Adrenal gland (tissue), 9 donors: ENCODE measurements at regions not wholly inside any gene's neighbourhood (a gene's known extent, or its start where the extent isn't known, plus 50 kb on each side); places are given as distances from the start of the nearest gene placed in this dataset.
A peak's percentile ranks its signal among the peaks of the same experiment; 100 is the strongest.

Source experiments
- DNase-seq, 7 donors: peaks; one replicate each; pipeline ENCODE4 v3.0.0-alpha.2; 2019 to 2020
- H3K27ac ChIP-seq, 5 donors: fragments of 200-600 bp; sonication (generic) in 4 of 5; 1 replicate in 3 of 5; 2 replicates in 2 of 5; pipeline versions ENCODE4 v1.5.1 to v1.8.0; 2016 to 2020; ENCODE audit warnings: mild to moderate bottlenecking in 1 of 5
- H3K27me3 ChIP-seq: fragments of 200-600 bp; 2 replicates; pipeline ENCODE4 v1.8.0; 2021
- H3K36me3 ChIP-seq, 2 donors: fragments of 200-600 bp; replicated peaks in 1 of 2; 1 replicate in 1 of 2; 2 replicates in 1 of 2; pipeline versions ENCODE4 v1.5.1 to v1.8.0; 2018 to 2022
- H3K4me1 ChIP-seq, 2 donors: fragments of 200-600 bp; replicated peaks in 1 of 2; 1 replicate in 1 of 2; 2 replicates in 1 of 2; pipeline versions ENCODE4 v1.5.1 to v1.8.0; 2018 to 2021
- H3K4me3 ChIP-seq, 4 donors: fragments of 200-600 bp; sonication (generic) in 3 of 4; one replicate each; pipeline ENCODE4 v1.5.1; 2016 to 2018
- H3K9me3 ChIP-seq, 3 donors: fragments of 200-600 bp; sonication (generic) in 1 of 3; replicated peaks in 1 of 3; 1 replicate in 2 of 3; 2 replicates in 1 of 3; pipeline versions ENCODE4 v1.5.1 to v1.8.0; 2016 to 2021
- POLR2A ChIP-seq, 2 donors: fragments of 450-650 bp; IDR thresholded peaks; one replicate each; pipeline ENCODE4 v1.6.1; 2017; ENCODE audit warnings: antibody characterized with exemption in 2 of 2, mild to moderate bottlenecking in 2 of 2, moderate library complexity in 1 of 2
- WGBS, 4 donors: extraction: QIAGEN DNeasy Blood & Tissue Kit in 2 of 4; methylation state at CpG; one replicate each; pipeline versions ENCODE4 v1.1.5 to v1.1.7; 2013 to 2017; 5-methylcytosine and 5-hydroxymethylcytosine counted together
- intact Hi-C, 2 donors: fragments of 100-400 bp; cut with DNase I; formaldehyde crosslinking; loops; one replicate each; pipeline versions ENCODE4 v1.14.1 to v1.15.0; 2022 to 2023
- TF ChIP-seq, protein P1 (sequence below), 6 experiments: fragments of 450-650 bp in 4 of 6; fragments of 200-600 bp in 2 of 6; sonication (generic) in 1 of 6; IDR thresholded peaks; 1 replicate in 5 of 6; 2 replicates in 1 of 6; pipeline versions ENCODE4 v1.5.1 to v1.8.0; 2016 to 2021; ENCODE audit warnings: antibody characterized with exemption in 6 of 6, mild to moderate bottlenecking in 2 of 6, moderate library complexity in 1 of 6
- donor health status: healthy with polysubstance abuse.
- donor health status: Bipolar disorder and iron deficiency.
- donor health status: DM: yes; HTN: yes; CAD: no.
- donor health status: DM: no; HTN: no; CAD: no.
- donor health status: DM: no; HTN: no; CAD: no.

DNA sequence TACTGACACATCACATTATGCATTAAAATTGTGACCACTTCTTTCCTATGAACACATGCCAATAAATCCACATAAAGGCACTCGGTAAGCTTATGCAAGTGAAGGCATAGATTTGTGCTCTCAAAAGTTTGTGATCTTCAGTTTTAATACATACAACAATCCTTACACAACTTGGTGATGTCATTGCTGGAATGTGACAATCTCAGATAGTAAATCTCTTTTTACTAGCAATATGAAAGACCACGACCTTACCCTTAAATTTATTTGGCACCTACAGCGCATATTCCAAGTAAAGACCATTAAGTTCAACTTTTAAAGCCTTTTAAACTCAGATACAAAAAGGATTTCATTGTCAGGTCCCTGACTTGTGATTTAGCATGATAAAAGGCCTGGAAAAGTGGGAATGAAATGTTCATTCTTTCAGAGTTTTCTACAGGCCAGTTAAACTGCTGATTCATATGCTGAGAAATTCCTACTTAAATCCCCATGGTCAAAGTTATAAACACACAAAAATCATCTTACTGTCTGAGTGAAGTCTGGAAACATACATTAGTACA is 157.4 kb downstream of the SIPA1L2 start:
- no peak for DNase-seq
- no peaks in the 10 kb centered on the region for H3K27me3 ChIP-seq
- H3K4me1 ChIP-seq, result peaks cover 15 to 36% of the 10 kb centered on the region in 2 donors
- TF ChIP-seq, protein P1, sequence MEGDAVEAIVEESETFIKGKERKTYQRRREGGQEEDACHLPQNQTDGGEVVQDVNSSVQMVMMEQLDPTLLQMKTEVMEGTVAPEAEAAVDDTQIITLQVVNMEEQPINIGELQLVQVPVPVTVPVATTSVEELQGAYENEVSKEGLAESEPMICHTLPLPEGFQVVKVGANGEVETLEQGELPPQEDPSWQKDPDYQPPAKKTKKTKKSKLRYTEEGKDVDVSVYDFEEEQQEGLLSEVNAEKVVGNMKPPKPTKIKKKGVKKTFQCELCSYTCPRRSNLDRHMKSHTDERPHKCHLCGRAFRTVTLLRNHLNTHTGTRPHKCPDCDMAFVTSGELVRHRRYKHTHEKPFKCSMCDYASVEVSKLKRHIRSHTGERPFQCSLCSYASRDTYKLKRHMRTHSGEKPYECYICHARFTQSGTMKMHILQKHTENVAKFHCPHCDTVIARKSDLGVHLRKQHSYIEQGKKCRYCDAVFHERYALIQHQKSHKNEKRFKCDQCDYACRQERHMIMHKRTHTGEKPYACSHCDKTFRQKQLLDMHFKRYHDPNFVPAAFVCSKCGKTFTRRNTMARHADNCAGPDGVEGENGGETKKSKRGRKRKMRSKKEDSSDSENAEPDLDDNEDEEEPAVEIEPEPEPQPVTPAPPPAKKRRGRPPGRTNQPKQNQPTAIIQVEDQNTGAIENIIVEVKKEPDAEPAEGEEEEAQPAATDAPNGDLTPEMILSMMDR (IDR thresholded peaks at IDR 0.05), result no peak
- no peak for TF ChIP-seq POLR2A (IDR thresholded peaks at IDR 0.05)
- no peaks in the 10 kb centered on the region for H3K9me3 ChIP-seq
- no peak overlapping the region for H3K4me3 ChIP-seq
- H3K36me3 ChIP-seq, result no peaks in the 10 kb centered on the region
- intact Hi-C loops, result no loop called here
- H3K27ac ChIP-seq, result peak overlapping the region in 4 of 5 donors; percentile 31 to 73 (median 44)
- 44 to 49% (median 46%) methylated on average over 3 of the region's 3 CpGs for WGBS, 4 donors

DNA sequence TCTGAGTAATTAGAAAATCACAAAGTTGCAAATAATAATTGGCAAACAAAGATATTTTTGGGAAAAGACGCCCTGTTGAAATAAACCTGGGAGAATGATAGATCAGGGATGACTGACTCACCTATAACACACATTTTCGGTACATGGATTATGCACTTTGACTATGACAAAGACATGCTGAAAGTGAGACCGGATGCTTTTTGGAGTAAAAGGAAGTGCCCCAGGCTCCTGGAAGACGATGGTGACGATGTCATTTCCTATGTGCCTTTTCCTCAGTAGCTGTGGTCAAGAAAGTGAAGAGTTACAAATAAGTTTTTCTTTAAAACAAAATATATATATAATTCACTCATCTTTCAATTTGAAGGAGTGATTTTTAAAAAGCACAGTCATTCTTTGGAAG is 158.7 kb downstream of the SIPA1L2 start:
- DNase-seq, result no peak
- no peak for TF ChIP-seq POLR2A (IDR thresholded peaks at IDR 0.05)
- TF ChIP-seq, protein P1 (IDR thresholded peaks at IDR 0.05), result no peak
- 71 to 78% (median 73%) methylated on average over 5 of the region's 5 CpGs for WGBS, 4 donors
- no peaks in the 10 kb centered on the region for H3K9me3 ChIP-seq
- no peaks in the 10 kb centered on the region for H3K27me3 ChIP-seq
- H3K27ac ChIP-seq, result no peak overlapping the region
- H3K4me1 ChIP-seq, result peaks cover 15 to 30% of the 10 kb centered on the region in 2 donors
- no peaks in the 10 kb centered on the region for H3K36me3 ChIP-seq
- intact Hi-C loops, result no loop called here
- H3K4me3 ChIP-seq, result no peak overlapping the region

DNA sequence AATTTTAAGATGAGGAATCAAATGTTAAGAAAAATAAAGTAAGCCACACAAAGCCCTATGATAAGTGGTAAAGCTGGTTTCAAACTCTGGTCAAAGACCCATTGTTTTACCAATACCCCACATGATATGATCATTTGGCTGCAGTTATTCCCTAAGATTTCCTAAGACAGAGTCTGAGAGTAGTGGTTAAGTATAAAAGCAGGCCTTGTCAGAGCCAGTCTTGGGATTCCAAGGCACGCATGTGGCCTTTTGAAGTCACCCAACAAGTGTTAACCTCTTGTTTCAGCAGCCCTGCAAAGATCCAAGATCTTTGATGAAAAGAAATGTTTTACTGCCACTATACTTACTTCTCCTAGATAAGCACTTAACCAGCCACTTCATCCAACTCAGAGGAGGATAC is 159.2 kb downstream of the SIPA1L2 start:
- no peak overlapping the region for H3K27ac ChIP-seq
- intact Hi-C loops, result no loop called here

DNA sequence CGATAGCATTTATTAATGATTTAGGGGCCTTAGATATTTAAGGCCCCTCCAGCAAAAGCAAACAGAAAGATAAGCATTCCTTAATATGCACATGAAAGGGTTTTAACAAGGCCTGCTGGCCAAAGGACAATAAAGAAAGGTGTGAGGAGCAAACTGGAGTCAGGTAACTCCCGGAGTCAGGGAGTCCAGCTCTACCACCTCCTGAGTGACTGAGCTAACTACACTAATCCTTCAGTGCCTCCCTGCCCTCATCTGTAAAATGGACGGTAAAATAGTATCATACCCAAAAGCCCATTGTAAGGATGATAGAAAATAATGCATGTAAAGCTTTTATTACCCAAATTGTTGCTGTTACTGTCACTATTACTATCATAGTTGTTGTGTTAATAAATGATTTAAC is 161.7 kb downstream of the SIPA1L2 start:
- Histone ChIP-seq H3K9me3 (no peaks in the 10 kb centered on the region), H3K27me3 (no peaks in the 10 kb centered on the region), H3K4me3 (no peak overlapping the region), H3K27ac (no peak overlapping the region), H3K4me1 (peaks cover 9 to 11% of the 10 kb centered on the region in 2 donors), H3K36me3 (no peaks in the 10 kb centered on the region)
- intact Hi-C loops, result no loop called here
- TF ChIP-seq, protein P1 (IDR thresholded peaks at IDR 0.05), result no peak
- no peak for TF ChIP-seq POLR2A (IDR thresholded peaks at IDR 0.05)
- WGBS, 4 donors, result 87 to 97% (median 90%) methylated on average over 3 of the region's 3 CpGs
- no peak for DNase-seq

More for the DNA sequence above, 159.2 kb downstream of the SIPA1L2 start:
- Histone ChIP-seq H3K4me1 (peaks cover 15 to 30% of the 10 kb centered on the region in 2 donors), H3K36me3 (no peaks in the 10 kb centered on the region), H3K4me3 (no peak overlapping the region), H3K27me3 (no peaks in the 10 kb centered on the region), H3K9me3 (no peaks in the 10 kb centered on the region)
- TF ChIP-seq, protein P1 (IDR thresholded peaks at IDR 0.05), result no peak
- TF ChIP-seq POLR2A (IDR thresholded peaks at IDR 0.05), result no peak
- DNase-seq, result no peak
- 86 to 100% (median 95%) methylated on average over 1 of the region's 1 CpG for WGBS, 4 donors
